HCT116 (cell line): ENCODE measurements at regions not wholly inside any gene's neighbourhood (a gene's known extent, or its start where the extent isn't known, plus 50 kb on each side); places are given as distances from the start of the nearest gene placed in this dataset.

ENCODE experiments used
- ATAC-seq: fragments of 200-7000 bp; cut with Tn5 transposase; 2 replicates; pipeline ENCODE4 v1.9.1; 2020; ENCODE audit warnings: mild to moderate bottlenecking, moderate library complexity
- BruUV-seq: library from RNA; stranded (reverse); fragments of 400-500 nt; replicated peaks from 2 replicates; lab custom pipeline; 2021; lab: Mats Ljungman, UMichigan
- CTCF ChIA-PET: fragments of 300-600 bp; sonication (Branson Sonifier 250); formaldehyde crosslinking; loops from one replicate; lab custom pipeline; 2021; ENCODE audit warnings: antibody characterized with exemption; lab: Charles Lee
- POLR2A ChIA-PET: fragments of 300-600, 350-600 bp; sonication (Branson Sonifier 250); formaldehyde crosslinking; loops from one replicate; lab custom pipeline; 2021; ENCODE audit warnings: antibody characterized with exemption; lab: Charles Lee
- RAD21 ChIA-PET, 2 experiments: fragments of 300-600 bp; sonication (Branson Sonifier 250); formaldehyde crosslinking; loops; one replicate each; lab custom pipeline; 2023; ENCODE audit warnings: low total read pairs in 2 of 2; ENCODE audit not compliant: uncharacterized antibody in 2 of 2, unreplicated experiment in 2 of 2, low non-redundant PET in 1 of 2; lab: Charles Lee
- DNase-seq: peaks from one replicate; pipeline ENCODE4 v3.0.0-alpha.2; 2010; ENCODE audit warnings: low read depth, low spot score
- H2AFZ ChIP-seq: fragments of 200-600 bp; shearing (Covaris generic), sonication (generic); 2 replicates; pipeline ENCODE4 v1.6.1; 2017; ENCODE audit warnings: low read depth, mixed run types, mixed read lengths, antibody characterized with exemption, low read length; ENCODE audit not compliant: poor library complexity, severe bottlenecking
- H3K27ac ChIP-seq: 2 replicates; pipeline ENCODE4 v1.5.1; 2012; ENCODE audit warnings: low read depth, low read length
- H3K27me3 ChIP-seq: fragments of 200-600 bp; sonication (generic); 2 replicates; pipeline ENCODE4 v1.6.1; 2016; ENCODE audit warnings: mixed run types, low read length, mixed read lengths; ENCODE audit not compliant: insufficient read depth
- H3K36me3 ChIP-seq, 2 experiments: fragments of 200-500 bp in 1 of 2; fragments of 200-600 bp in 1 of 2; sonication (Bioruptor generic) in 1 of 2; sonication (generic) in 1 of 2; 2 replicates each; pipeline versions ENCODE4 v1.5.1 to v1.6.1; 2014 to 2016; ENCODE audit warnings: low read length in 2 of 2, inconsistent platforms in 1 of 2, mixed read lengths in 1 of 2, mixed run types in 1 of 2; ENCODE audit not compliant: insufficient read depth in 2 of 2, control insufficient read depth in 1 of 2
- H3K4me1 ChIP-seq, 2 experiments: fragments of 200-600 bp in 1 of 2; sonication (generic) in 1 of 2; 2 replicates each; pipeline versions ENCODE4 v1.5.1 to v1.6.1; 2012 to 2017; ENCODE audit warnings: low read length in 2 of 2, inconsistent platforms in 1 of 2, mild to moderate bottlenecking in 1 of 2, mixed read lengths in 1 of 2, mixed run types in 1 of 2, moderate library complexity in 1 of 2; ENCODE audit not compliant: insufficient read depth in 2 of 2, control insufficient read depth in 1 of 2
- H3K4me2 ChIP-seq: fragments of 200-600 bp; sonication (generic); 2 replicates; pipeline ENCODE4 v1.6.1; 2017; ENCODE audit warnings: mixed run types, low read length, mixed read lengths
- H3K4me3 ChIP-seq, 2 experiments: fragments of 200-600 bp in 1 of 2; sonication (generic) in 1 of 2; replicated peaks in 1 of 2; 2 replicates each; pipeline ENCODE4 v1.5.1; 2011 to 2016; ENCODE audit warnings: low read length in 2 of 2, control low read depth in 1 of 2, low read depth in 1 of 2, mild to moderate bottlenecking in 1 of 2, mixed read lengths in 1 of 2, mixed run types in 1 of 2
- H3K79me2 ChIP-seq: fragments of 200-600 bp; sonication (generic); 2 replicates; pipeline ENCODE4 v1.6.1; 2017; ENCODE audit warnings: mild to moderate bottlenecking, mixed run types, low read length, moderate library complexity, mixed read lengths; ENCODE audit not compliant: insufficient read depth
- H3K9ac ChIP-seq: fragments of 200-600 bp; sonication (generic); 2 replicates; pipeline ENCODE4 v1.6.1; 2016; ENCODE audit warnings: low read length, mixed read lengths
- H3K9me2 ChIP-seq: fragments of 200-600 bp; sonication (generic), shearing (Covaris generic); 2 replicates; pipeline ENCODE4 v1.6.1; 2017; ENCODE audit warnings: mixed run types, mild to moderate bottlenecking, moderate library complexity; ENCODE audit not compliant: insufficient read depth
- H3K9me3 ChIP-seq, 2 experiments: fragments of 200-500 bp in 1 of 2; fragments of 200-600 bp in 1 of 2; sonication (Bioruptor generic) in 1 of 2; sonication (generic) in 1 of 2; 2 replicates each; pipeline ENCODE4 v1.6.1; 2014 to 2017; ENCODE audit warnings: low read length in 2 of 2, mixed read lengths in 2 of 2, inconsistent platforms in 1 of 2, low read depth in 1 of 2, mild to moderate bottlenecking in 1 of 2, mixed run types in 1 of 2, moderate library complexity in 1 of 2; ENCODE audit not compliant: control insufficient read depth in 1 of 2, insufficient read depth in 1 of 2
- H4K20me1 ChIP-seq: fragments of 200-600 bp; sonication (generic), shearing (Covaris generic); 2 replicates; pipeline ENCODE4 v1.6.1; 2017; ENCODE audit warnings: mixed run types, mild to moderate bottlenecking, moderate library complexity; ENCODE audit not compliant: insufficient read depth
- CBX3 ChIP-seq: IDR thresholded peaks from 2 replicates; pipeline ENCODE4 v1.6.1; 2012; ENCODE audit warnings: low read depth
- CEBPB ChIP-seq: IDR thresholded peaks from 2 replicates; pipeline ENCODE4 v1.6.1; 2012; ENCODE audit warnings: low read depth
- EGR1 ChIP-seq: IDR thresholded peaks from 2 replicates; pipeline ENCODE4 v1.6.1; 2012; ENCODE audit warnings: low read depth
- ELF1 ChIP-seq: IDR thresholded peaks from 2 replicates; pipeline ENCODE4 v1.6.1; 2012; ENCODE audit warnings: low read depth, borderline replicate concordance
- EZH2 ChIP-seq: fragments of 200-600 bp; sonication (generic); IDR thresholded peaks from 2 replicates; pipeline ENCODE4 v1.6.1; 2017; ENCODE audit warnings: antibody characterized with exemption, mixed run types
- EZH2phosphoT487 ChIP-seq: fragments of 200-600 bp; IDR thresholded peaks from 2 replicates; pipeline ENCODE4 v1.6.1; 2018; ENCODE audit warnings: antibody characterized with exemption, borderline replicate concordance
- FOSL1 ChIP-seq: IDR thresholded peaks from 2 replicates; pipeline ENCODE4 v1.6.1; 2012; ENCODE audit warnings: low read depth
- POLR2A ChIP-seq: IDR thresholded peaks from 2 replicates; pipeline ENCODE4 v1.7.0; 2011; ENCODE audit warnings: borderline replicate concordance; ENCODE audit not compliant: insufficient read depth, insufficient read length; ENCODE audit errors: extremely low read depth
- SIN3A ChIP-seq: IDR thresholded peaks from 2 replicates; pipeline ENCODE4 v1.6.1; 2012; ENCODE audit warnings: low read depth
- SP1 ChIP-seq: IDR thresholded peaks from 2 replicates; pipeline ENCODE4 v1.6.1; 2012; ENCODE audit warnings: low read depth
- TCF7L2 ChIP-seq: IDR thresholded peaks from 2 replicates; pipeline ENCODE4 v1.7.0; 2011; ENCODE audit warnings: borderline replicate concordance, inconsistent platforms; ENCODE audit not compliant: insufficient read depth, insufficient read length; ENCODE audit errors: extremely low read depth
- ZFX ChIP-seq: fragments of 450-650 bp; IDR thresholded peaks from 2 replicates; pipeline ENCODE4 v1.6.1; 2017
- ZNF274 ChIP-seq: fragments of 200-500 bp; sonication (Bioruptor generic); IDR thresholded peaks from 2 replicates; pipeline ENCODE4 v1.6.1; 2014; ENCODE audit warnings: mild to moderate bottlenecking, low read depth, low read length, inconsistent platforms
- intact Hi-C: fragments of 100-400 bp; cut with micrococcal nuclease; formaldehyde crosslinking; loops from 2 replicates; pipeline ENCODE4 v1.10.0; 2022
- TF ChIP-seq, protein P1 (sequence below), 3 experiments: fragments of 200-600 bp in 1 of 3; sonication (generic) in 1 of 3; IDR thresholded peaks in 2 of 3; conservative IDR thresholded peaks in 1 of 3; 2 replicates each; pipeline ENCODE4 v1.5.1; 2012 to 2017; ENCODE audit warnings: low read depth in 2 of 3, low read length in 2 of 3, antibody characterized with exemption in 1 of 3, borderline replicate concordance in 1 of 3, control low read depth in 1 of 3, mild to moderate bottlenecking in 1 of 3, mixed read lengths in 1 of 3, mixed run types in 1 of 3, moderate library complexity in 1 of 3; ENCODE audit not compliant: insufficient read depth in 1 of 3

DNA sequence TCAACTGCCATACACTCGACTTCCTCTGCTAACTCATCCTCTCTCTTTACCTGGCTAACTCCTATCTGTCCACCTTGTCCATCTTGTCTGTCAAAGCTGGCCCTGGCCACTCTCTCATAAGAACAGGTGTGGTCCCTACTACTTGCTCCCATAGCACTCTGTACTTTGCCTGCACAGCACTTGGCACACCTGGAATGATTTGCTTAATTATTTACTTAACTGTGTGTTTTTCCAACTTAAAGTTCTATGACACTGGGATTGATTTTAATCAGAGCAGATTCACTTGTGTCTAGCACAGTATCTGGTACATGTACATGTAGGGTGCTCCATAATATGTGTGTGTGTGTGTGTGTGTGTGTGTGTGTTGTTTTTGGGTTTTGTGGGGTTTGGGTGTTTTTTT is 111.6 kb downstream of the ZNF281 start:
- Histone ChIP-seq H3K36me3 (no peaks in the 10 kb centered on the region), H3K9ac (no peak overlapping the region), H3K4me1 (peaks cover 2 to 3% of the 10 kb centered on the region in 2 experiments; a peak in 1 of 4 replicates), H4K20me1 (no peaks in the 10 kb centered on the region), H2AFZ (no peak overlapping the region), H3K27ac (no peak overlapping the region), H3K9me3 (no peaks in the 10 kb centered on the region), H3K9me2 (no peaks in the 10 kb centered on the region), H3K27me3 (no peaks in the 10 kb centered on the region), H3K79me2 (no peaks in the 10 kb centered on the region), H3K4me2 (no peak overlapping the region), H3K4me3 (no peak overlapping the region)
- no peak for ATAC-seq
- intact Hi-C loops = no loop called here
- no peak for DNase-seq
- POLR2A ChIA-PET = no interaction called here
- CTCF ChIA-PET = no interaction called here
- no TSS peak for BruUV-seq
- TF ChIP-seq ZFX (no peak), CEBPB (no peak), FOSL1 (no peak), ZNF274 (no peak), SIN3A (no peak), SP1 (no peak), TCF7L2 (no peak), EGR1 (no peak), CBX3 (no peak), EZH2 (no peak), POLR2A (no peak), EZH2phosphoT487 (no peak), ELF1 (no peak)
- TF ChIP-seq, protein P1, sequence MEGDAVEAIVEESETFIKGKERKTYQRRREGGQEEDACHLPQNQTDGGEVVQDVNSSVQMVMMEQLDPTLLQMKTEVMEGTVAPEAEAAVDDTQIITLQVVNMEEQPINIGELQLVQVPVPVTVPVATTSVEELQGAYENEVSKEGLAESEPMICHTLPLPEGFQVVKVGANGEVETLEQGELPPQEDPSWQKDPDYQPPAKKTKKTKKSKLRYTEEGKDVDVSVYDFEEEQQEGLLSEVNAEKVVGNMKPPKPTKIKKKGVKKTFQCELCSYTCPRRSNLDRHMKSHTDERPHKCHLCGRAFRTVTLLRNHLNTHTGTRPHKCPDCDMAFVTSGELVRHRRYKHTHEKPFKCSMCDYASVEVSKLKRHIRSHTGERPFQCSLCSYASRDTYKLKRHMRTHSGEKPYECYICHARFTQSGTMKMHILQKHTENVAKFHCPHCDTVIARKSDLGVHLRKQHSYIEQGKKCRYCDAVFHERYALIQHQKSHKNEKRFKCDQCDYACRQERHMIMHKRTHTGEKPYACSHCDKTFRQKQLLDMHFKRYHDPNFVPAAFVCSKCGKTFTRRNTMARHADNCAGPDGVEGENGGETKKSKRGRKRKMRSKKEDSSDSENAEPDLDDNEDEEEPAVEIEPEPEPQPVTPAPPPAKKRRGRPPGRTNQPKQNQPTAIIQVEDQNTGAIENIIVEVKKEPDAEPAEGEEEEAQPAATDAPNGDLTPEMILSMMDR (IDR thresholded peaks at IDR 0.05 in 2 of 3, conservative IDR thresholded peaks at IDR 0.05 in 1 of 3; ENCODE audit: borderline replicate concordance in 1 of 3, insufficient read depth in 1 of 3, low read depth in 2 of 3, low read length in 2 of 3) = no peak
- RAD21 ChIA-PET = no interaction called here
